AML-193 (cell line): ENCODE measurements at regions not wholly inside any gene's neighbourhood (a gene's known extent, or its start where the extent isn't known, plus 50 kb on each side); places are given as distances from the start of the nearest gene placed in this dataset.
"Not testable (repeated sequence)": the region's sequence is repeated elsewhere in the genome, so short reads cannot be mapped to it uniquely, and the experiment has no call there.

Experiments
- DNase-seq, 2 experiments: peaks; one replicate each; lab custom pipeline; 2025; lab: John Stamatoyannopoulos, UW

DNA sequence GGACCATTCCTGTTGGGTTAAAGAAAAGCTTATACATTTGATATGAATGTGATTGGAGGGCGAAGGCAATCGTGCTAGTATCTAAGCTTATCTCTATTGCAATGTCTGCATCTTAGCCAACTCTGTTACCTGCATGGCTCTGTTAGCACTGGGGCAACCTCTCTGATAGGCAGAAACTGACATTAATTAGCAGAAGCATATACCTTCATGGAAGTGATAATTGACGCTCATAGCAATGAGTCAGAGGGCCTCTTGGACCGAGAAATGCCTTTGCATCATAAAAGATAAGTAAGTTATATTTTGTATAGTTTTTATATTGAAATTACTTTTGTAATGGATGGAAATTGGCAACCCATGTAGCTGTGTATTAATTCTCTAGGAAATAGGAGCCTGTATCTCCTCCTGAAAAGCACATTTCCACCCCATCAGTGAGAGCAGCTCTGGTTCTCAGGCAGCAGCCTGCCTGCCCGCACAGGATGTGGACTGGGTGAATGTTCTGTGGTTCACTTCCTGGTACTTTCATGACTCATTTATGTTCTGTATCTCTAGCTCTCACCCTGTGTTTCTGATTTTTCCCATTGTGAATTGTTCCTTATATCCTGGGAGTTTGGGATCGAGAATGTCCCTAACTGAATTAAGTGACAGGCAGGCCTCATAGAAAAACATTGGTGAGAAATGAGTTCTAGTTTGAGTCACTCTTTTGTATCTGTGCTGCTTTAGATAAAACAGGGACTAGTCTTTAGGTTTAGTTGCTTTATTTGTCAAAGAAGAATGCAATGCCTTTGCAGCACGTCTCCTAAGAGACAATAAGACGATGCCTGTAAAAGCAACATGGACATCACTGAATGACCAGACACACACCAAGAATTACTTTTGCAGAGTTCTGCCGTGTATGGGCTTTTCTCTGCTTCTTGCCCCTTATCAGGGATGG lies 344.9 kb downstream of the DCDC2C start:
- DNase-seq = no peak

GRCh38 chr2:4049463-4049862 lies 346.1 kb downstream of the DCDC2C start:
- DNase-seq = no peak

DNA sequence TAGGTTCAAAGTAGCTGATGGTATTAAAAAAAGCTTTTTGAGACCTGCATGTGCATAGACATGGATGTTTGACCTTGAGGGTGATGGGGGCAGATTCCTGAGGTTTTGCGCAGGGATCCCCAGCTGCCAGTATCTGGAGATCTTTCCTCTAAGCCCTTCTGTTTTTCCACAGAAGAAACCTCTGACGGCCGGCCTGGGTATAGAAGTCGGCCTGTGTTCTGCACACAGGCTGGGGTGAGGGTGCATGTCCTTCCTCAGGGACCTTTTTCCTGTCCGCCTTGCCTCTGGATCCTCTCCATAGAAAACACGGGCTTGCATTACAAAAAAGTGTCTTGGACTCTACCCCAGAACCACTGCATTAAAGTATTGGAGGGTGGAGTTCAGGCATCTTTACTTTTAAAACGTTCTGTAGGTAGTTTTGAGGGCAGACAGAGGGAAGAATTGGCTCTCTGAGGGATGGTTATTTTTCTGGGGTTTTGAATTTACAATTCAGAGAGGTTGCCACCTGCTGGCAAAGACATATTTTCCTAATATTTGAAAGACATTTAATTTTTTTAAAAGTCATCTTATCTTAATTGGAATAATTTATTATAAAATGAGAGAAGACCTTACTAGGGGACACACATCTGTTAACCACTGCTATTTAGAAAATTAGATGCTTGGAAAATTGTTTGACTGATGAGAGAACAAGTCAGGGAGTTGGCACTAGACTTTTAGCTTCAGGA lies 350.6 kb downstream of the DCDC2C start:
- no peak for DNase-seq

- no peak for DNase-seq
These were observed 362.8 kb downstream of the DCDC2C start for GRCh38 chr2:4066217-4066616.

GRCh38 chr2:4073026-4073569 lies 369.7 kb downstream of the DCDC2C start:
- no peak for DNase-seq

GRCh38 chr2:4077017-4077416 lies 373.6 kb downstream of the DCDC2C start:
- no peak for DNase-seq

DNA sequence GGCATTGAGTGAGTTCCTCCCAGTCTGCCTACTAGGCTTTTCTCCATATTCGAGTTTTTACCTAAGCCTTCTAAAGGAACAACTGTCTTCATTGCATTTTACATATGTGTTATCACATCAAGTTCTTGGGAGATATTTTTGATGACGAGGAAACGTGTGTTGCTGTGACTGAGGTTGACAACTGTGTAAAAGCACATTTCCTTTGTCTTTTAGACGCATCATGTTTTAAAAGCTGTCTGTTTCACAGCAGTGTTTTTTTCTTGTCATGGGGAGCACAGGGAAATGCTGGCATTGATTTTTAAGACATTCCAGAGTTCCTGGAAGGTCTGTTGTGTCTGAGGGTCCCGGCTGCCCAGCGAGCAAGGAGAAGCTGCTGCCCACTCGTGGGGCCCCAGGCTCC lies 381.8 kb downstream of the DCDC2C start:
- DNase-seq = no peak

DNA sequence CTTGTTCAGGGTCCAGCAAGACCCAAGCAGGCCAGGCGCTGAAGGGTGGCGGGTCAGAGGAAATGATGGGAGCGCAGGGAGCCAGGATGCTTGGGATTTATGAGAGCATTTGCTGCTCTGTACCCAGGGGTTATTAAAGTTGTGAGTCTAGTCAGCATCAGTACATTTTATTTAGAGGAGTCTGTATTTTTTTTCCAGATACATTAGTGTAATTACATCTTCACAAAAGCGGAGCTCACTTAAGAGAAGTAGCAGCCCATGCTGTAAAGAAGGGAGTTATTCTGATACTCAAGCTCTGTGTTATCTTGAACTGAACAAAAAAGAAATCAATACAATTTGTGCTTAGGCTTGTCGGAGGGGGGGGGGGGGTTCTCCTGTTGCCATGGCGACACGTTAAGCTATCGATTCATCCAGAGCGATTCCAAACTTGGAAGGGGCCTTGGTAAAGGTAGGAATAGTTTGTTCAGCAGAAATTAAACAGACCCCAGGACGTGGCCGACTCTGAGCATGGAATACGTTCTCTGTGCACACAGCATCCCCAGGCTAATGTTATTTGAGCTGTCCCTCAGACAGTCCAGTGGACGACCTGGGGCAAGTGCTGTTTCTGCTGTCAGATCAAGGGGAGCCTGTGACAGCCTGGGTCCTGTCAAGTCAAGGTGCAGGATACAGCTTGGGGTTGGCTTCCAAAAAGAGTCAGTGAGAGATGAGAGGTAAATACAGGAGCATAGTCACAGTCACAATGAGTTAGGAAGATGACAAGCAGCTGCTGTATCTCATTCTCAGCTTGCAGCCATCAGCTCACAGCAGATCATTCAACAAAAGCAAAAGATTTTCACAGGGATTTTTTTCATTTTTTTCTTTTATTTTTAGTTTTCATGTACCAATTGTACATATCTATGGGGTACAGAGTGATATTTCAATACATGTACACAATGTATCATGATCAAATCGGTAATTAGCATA lies 387.6 kb downstream of the DCDC2C start:
- no peak for DNase-seq

GRCh38 chr2:4091869-4092268 lies 388.5 kb downstream of the DCDC2C start:
- DNase-seq = no peak

- no peak for DNase-seq
These were observed 391.4 kb downstream of the DCDC2C start for GRCh38 chr2:4094743-4095142.

DNA sequence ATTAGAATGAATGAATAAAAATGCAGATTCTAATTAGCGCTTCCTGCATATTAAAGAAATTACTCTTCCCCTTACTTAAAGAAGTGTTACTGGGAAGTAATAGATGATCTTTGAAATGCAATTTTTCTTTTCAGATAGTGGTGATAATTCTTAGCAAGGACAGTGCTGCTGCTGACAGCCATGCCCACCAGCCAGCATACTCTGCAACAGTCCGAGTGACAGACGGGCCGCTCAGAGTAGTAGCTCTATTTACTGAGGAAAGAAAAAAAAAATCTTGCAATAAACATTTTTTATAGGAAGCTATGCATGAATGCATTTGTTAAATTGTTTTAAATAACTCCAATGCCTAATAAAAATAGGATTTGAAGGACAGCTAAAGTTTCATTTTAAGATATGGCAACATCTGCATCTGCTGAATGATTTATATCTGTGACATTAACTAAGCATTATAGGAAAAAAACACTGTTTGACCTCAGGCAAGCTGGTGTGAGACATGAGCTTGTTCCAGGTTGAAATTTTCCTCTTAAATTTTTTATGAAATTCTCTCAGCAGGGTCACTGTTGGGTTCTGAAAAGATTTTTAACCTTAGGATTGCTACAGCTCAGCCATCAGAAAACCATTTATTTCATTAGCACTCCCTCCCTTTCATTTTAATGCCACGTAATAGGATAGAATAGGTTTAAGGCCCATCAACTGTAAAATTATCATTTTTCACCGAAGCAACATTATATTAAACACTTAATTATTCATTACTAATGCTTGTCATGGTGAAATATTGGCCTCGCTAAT lies 393.8 kb downstream of the DCDC2C start:
- no peak for DNase-seq

GRCh38 chr2:4098137-4098536 lies 394.8 kb downstream of the DCDC2C start:
- DNase-seq = no peak

GRCh38 chr2:4101936-4102335 lies 398.6 kb downstream of the DCDC2C start:
- no peak for DNase-seq

GRCh38 chr2:4107179-4107578 lies 403.8 kb downstream of the DCDC2C start:
- DNase-seq = no peak

- no peak for DNase-seq
These were observed 406.9 kb downstream of the DCDC2C start for GRCh38 chr2:4110273-4110672.

DNA sequence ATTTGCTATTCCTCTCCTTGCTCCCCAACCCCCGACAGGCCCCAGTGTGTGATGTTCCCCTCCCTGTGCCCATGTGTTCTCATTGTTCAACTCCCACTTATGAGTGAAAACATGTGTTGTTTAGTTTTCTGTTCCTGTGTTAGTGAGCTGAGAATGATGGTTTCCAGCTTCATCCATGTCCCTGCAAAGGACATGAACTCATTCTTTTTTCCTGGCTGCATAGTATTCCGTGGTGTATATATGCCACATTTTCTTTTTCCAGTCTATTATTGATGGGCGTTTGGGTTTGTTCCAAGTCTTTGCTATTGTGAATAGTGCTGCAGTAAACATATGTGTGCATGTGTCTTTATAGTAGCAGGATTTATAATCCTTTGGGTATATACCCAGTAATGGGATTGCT lies 412.1 kb downstream of the DCDC2C start:
- not testable (repeated sequence) for DNase-seq

DNA sequence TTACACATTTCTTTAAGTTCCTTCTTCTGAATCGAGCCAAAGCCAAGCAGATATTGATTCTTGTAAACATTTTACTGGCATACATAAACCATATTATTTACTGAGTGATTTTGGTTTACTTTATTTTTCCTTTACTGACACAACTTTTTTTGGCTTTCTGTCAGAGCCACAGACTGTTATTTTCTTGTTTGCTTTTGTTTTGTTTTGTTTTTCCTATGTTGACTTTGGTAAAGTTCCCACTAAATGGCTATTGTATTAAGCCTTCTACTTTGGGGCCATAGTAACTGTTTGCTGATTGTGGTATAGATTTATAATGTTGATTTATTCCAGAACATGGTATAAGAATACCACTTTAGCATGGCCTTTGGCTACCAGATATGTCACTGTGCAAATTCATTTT lies 419.4 kb downstream of the DCDC2C start:
- DNase-seq = no peak

DNA sequence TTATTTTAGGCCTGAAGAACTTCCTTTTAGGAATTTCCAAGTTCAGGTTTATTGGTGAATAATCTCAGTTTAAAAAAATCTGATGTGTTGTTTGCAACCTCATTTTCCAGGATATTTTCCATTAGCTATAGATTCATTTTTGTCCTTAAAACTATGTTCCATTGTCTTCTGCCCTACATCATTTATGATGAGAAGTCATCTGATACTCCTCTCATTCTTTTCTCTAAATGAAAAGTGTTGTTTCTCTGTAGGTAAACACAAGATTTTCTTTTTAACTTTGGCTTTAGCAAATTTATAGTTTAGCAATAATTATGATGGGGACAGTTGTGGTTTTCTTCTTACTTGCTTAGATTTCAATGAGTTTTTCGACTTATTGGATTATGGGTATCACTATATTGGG lies 427.3 kb downstream of the DCDC2C start:
- no peak for DNase-seq

- no peak for DNase-seq
These were observed 431.5 kb downstream of the DCDC2C start for GRCh38 chr2:4134551-4135550.

DNA sequence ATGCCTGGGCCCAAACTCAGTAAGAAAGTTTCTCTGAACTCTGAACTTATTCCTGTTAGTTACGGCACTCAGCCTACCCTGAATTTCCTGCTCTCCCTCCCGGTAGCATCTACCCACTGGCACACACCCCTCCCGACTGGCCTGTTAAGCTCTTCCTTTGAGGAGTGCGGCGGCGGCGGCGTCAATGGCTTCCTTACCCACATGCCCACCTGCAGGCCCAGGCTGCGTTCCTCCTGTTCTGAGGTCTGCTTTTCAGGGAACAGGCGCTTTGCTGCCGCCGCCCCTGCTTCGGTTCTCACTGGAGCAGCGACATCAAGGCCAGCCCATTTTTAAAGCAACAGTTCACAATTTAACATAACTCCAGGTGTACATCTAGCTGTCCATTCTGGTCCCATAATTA lies 432.4 kb downstream of the DCDC2C start:
- no peak for DNase-seq
